GM23248 (cell line): ENCODE measurements at regions not wholly inside any gene's neighbourhood (a gene's known extent, or its start where the extent isn't known, plus 50 kb on each side); places are given as distances from the start of the nearest gene placed in this dataset.

Experiments
- EZH2 ChIP-seq: fragments of 200-600 bp; sonication (generic); IDR thresholded peaks from 2 replicates; pipeline ENCODE4 v1.6.1; 2018; ENCODE audit warnings: antibody characterized with exemption, mild to moderate bottlenecking; ENCODE audit not compliant: insufficient read depth, poor library complexity, severe bottlenecking
- EZH2phosphoT487 ChIP-seq: fragments of 200-600 bp; sonication (generic); IDR thresholded peaks from 2 replicates; pipeline ENCODE4 v1.6.1; 2018; ENCODE audit warnings: antibody characterized with exemption, moderate library complexity, mild to moderate bottlenecking, low read depth; ENCODE audit not compliant: insufficient read depth

GRCh38 chr13:59409211-59409610, 754.5 kb downstream of the DIAPH3 start:
- TF ChIP-seq EZH2: no peak
- no peak for TF ChIP-seq EZH2phosphoT487
